Psoas muscle (tissue), 7 donors: ENCODE measurements at regions not wholly inside any gene's neighbourhood (a gene's known extent, or its start where the extent isn't known, plus 50 kb on each side); places are given as distances from the start of the nearest gene placed in this dataset.

Source experiments
- ATAC-seq, 4 donors: fragments of 200-7000 bp; cut with Tn5 transposase; one replicate each; pipeline ENCODE4 v1.9.1; 2020; ENCODE audit warnings: moderate library complexity in 3 of 4, mild to moderate bottlenecking in 2 of 4
- DNase-seq, 2 donors: peaks; one replicate each; pipeline ENCODE4 v3.0.0-alpha.2; 2020
- H3K27ac ChIP-seq: fragments of 200-600 bp; one replicate; pipeline ENCODE4 v1.8.0; 2022
- H3K27me3 ChIP-seq, 3 donors: fragments of 200-600 bp in 1 of 3; one replicate each; pipeline versions ENCODE4 v1.6.1 to v1.8.0; 2013 to 2022; ENCODE audit warnings: low read length in 2 of 3, mild to moderate bottlenecking in 2 of 3, moderate library complexity in 1 of 3; ENCODE audit not compliant: insufficient read depth in 3 of 3
- H3K36me3 ChIP-seq, 2 donors: fragments of 200-600 bp in 1 of 2; one replicate each; pipeline versions ENCODE4 v1.6.1 to v1.8.0; 2013 to 2022; ENCODE audit warnings: low read depth in 1 of 2, mild to moderate bottlenecking in 1 of 2, moderate library complexity in 1 of 2; ENCODE audit not compliant: insufficient read depth in 1 of 2
- H3K4me1 ChIP-seq: fragments of 200-600 bp; one replicate; pipeline ENCODE4 v1.8.0; 2022
- H3K4me3 ChIP-seq: fragments of 200-600 bp; one replicate; pipeline ENCODE4 v1.8.0; 2022; ENCODE audit warnings: mild to moderate bottlenecking
- H3K9me3 ChIP-seq: fragments of 200-600 bp; one replicate; pipeline ENCODE4 v1.8.0; 2022
- CTCF ChIP-seq: fragments of 200-600 bp; IDR thresholded peaks from one replicate; pipeline ENCODE4 v1.8.0; 2022; ENCODE audit warnings: antibody characterized with exemption
- WGBS, 3 donors: extraction: QIAGEN DNeasy Blood & Tissue Kit; methylation state at CpG; one replicate each; pipeline versions ENCODE4 v1.1.6 to v1.1.7; 2013; 5-methylcytosine and 5-hydroxymethylcytosine counted together
- intact Hi-C, 2 donors: fragments of 100-400 bp; cut with DNase I; formaldehyde crosslinking; loops; one replicate each; pipeline versions ENCODE4 v1.11.0 to v1.14.2; 2022
- donor health status: healthy with polysubstance abuse.
- donor health status: DM: no; HTN: no; CAD: no; lungs with moderate emphysema.
- donor health status: Bipolar disorder and iron deficiency.
- donor health status: healthy.
- donor health status: DM: yes; HTN: yes; CAD: no.
- donor health status: DM: no; HTN: no; CAD: no.
- donor health status: DM: yes; HTN: yes; CAD: no.

GRCh38 chr20:56976336-56976735 lies 290.1 kb downstream of the BMP7 start:
- Histone ChIP-seq H3K36me3 (no peaks in the 10 kb centered on the region), H3K27me3 (peaks cover 2 to 38% (median 5%) of the 10 kb centered on the region in 3 donors), H3K4me1 (no peaks in the 10 kb centered on the region), H3K27ac (no peak overlapping the region), H3K4me3 (no peak overlapping the region), H3K9me3 (no peaks in the 10 kb centered on the region)
- no peak for ATAC-seq
- WGBS, 3 donors, result 62 to 68% (median 64%) methylated on average over 10 of the region's 10 CpGs
- TF ChIP-seq CTCF, result no peak
- no peak for DNase-seq
- intact Hi-C loops, result no loop called here

GRCh38 chr20:56978475-56978874 lies 288.0 kb downstream of the BMP7 start:
- TF ChIP-seq CTCF, result no peak
- ATAC-seq, result no peak
- H3K4me3 ChIP-seq, result no peak overlapping the region
- intact Hi-C loops, result no loop called here
- H3K27ac ChIP-seq, result no peak overlapping the region
- 62 to 79% (median 69%) methylated on average over 13 of the region's 13 CpGs for WGBS, 3 donors
- H3K4me1 ChIP-seq, result no peaks in the 10 kb centered on the region
- peaks cover 2 to 33% (median 5%) of the 10 kb centered on the region in 3 donors for H3K27me3 ChIP-seq
- no peak for DNase-seq
- no peaks in the 10 kb centered on the region for H3K9me3 ChIP-seq
- H3K36me3 ChIP-seq, result no peaks in the 10 kb centered on the region

- H3K4me3 ChIP-seq, result no peak overlapping the region
- no peak overlapping the region for H3K27ac ChIP-seq
- 60 to 76% (median 61%) methylated on average over 5 of the region's 5 CpGs for WGBS, 3 donors
- peaks cover 2 to 27% (median 5%) of the 10 kb centered on the region in 3 donors for H3K27me3 ChIP-seq
- DNase-seq (no peak), ATAC-seq (no peak)
- no peak for TF ChIP-seq CTCF
- no peaks in the 10 kb centered on the region for H3K4me1 ChIP-seq
- H3K9me3 ChIP-seq, result peaks cover 2% of the 10 kb centered on the region
- H3K36me3 ChIP-seq, result no peaks in the 10 kb centered on the region
- intact Hi-C loops, result no loop called here
Observed at GRCh38 chr20:56979125-56979524, 287.3 kb downstream of the BMP7 start.

- H3K4me1 ChIP-seq, result no peaks in the 10 kb centered on the region
- ATAC-seq (no peak), DNase-seq (no peak)
- H3K27me3 ChIP-seq, result peaks cover 0 to 22% (median 0%) of the 10 kb centered on the region in 3 donors
- TF ChIP-seq CTCF, result no peak
- H3K36me3 ChIP-seq, result no peaks in the 10 kb centered on the region
- intact Hi-C loops, result no loop called here
- 54 to 58% (median 57%) methylated on average over 5 of the region's 5 CpGs for WGBS, 3 donors
- peaks cover 13% of the 10 kb centered on the region for H3K9me3 ChIP-seq
- no peak overlapping the region for H3K4me3 ChIP-seq
- H3K27ac ChIP-seq, result no peak overlapping the region
Observed at GRCh38 chr20:56981301-56981700, 285.1 kb downstream of the BMP7 start.

GRCh38 chr20:56983813-56984212 lies 282.6 kb downstream of the BMP7 start:
- ATAC-seq, result no peak
- no peak overlapping the region for H3K4me3 ChIP-seq
- H3K27me3 ChIP-seq, result peaks cover 0 to 12% (median 5%) of the 10 kb centered on the region in 3 donors
- no peak overlapping the region for H3K27ac ChIP-seq
- peaks cover 22% of the 10 kb centered on the region for H3K9me3 ChIP-seq
- no peak for TF ChIP-seq CTCF
- no peaks in the 10 kb centered on the region for H3K36me3 ChIP-seq
- DNase-seq, result no peak
- intact Hi-C loops, result no loop called here
- no peaks in the 10 kb centered on the region for H3K4me1 ChIP-seq
